Activated CD4-positive, alpha-beta T cell treated with anti-CD3 and anti-CD28 coated beads, Interleukin-10, Interleukin-2, amounts not matched to agents 100 ng/mL and 50 ng/mL, durations not matched to agents 16 hours and 8 hours (primary cell): ENCODE measurements at regions not wholly inside any gene's neighbourhood (a gene's known extent, or its start where the extent isn't known, plus 50 kb on each side); places are given as distances from the start of the nearest gene placed in this dataset.
"Not testable (repeated sequence)": the region's sequence is repeated elsewhere in the genome, so short reads cannot be mapped to it uniquely, and the experiment has no call there.

Source experiments
- DNase-seq: peaks from one replicate; pipeline ENCODE4 v3.0.0-alpha.2; 2020

DNA sequence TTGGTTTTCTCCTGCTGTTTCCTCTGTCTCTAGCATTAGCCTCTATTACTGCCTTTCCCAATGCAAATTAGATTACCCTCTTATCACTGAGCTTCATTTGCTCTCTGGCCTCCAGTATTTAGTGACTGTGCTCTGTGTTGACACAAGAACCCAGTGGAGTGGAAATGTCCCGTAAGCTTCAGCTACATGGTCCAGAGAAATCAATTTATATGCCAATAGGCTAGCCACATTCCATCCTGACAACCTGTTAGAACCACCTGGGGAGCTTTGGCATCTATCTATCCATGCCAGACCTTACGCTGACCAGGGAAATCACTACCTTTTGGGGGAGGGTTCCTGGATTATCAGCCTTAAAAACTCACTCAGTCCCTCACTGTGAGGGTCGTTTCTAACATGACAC, 459.6 kb downstream of the UTRN start:
- DNase-seq: no peak

DNA sequence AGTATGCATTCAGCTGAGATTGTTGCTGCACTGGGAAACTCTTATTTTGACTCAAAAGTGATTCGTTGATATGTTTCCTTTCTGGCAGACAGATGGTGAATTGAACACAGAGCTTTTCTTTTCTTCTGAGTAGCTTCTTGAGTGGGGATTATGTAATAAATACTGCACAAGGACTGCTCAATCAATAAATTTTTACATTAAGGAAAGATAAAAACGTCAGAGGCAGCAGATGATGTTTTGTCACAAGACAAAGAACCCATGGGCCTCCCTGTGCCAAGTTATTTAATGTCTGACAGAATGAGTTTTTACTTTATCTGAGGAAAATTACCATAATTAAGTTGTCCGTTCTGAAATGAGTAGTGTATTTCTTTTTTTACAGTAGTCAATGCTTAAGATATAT, 460.3 kb downstream of the UTRN start:
- DNase-seq: no peak

DNA sequence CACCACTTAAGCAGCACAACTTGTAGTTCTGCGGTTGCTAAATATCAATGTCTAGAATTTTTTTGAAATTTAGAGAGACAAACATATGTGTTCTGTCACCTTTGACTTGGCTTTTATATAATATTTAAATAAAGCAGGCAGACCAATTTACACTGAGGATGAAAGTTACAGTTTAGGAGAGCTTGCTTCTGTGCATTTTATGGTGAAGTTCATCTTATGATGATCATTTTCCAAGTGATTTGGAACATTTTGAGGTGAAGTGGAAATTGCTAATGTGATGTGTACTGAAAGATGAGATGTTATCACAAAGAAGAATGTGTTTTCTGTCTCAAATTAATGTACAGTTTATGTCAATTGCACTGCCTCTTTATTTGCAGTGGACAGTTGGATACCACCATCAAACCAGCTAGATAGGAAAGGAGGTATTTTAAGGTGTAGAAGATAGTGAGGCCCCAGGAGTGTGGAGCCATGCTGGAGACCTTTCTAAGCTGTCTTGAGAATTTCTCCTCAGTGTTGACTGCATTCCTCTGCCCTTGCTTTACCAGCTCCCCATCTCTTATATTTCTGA, 461.9 kb downstream of the UTRN start:
- DNase-seq: no peak

DNA sequence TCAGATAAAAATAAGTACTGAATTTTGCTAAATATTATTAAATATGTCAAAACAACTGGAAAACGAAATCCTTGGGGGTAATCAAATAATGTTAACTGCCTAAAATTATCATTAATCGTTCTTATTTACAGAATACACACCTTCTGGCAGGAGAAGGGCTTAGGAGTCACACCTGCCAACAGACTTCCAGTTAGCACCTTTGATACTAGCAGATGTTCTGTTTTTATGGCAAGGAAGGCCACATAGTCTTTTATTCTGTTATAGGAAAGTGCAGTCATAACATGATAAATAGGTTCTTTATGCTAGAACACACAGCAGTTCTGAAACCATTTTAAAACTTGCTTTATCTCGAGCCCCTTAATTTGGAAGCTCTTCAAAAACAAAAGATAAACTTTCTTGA, 464.1 kb downstream of the UTRN start:
- DNase-seq: no peak

DNA sequence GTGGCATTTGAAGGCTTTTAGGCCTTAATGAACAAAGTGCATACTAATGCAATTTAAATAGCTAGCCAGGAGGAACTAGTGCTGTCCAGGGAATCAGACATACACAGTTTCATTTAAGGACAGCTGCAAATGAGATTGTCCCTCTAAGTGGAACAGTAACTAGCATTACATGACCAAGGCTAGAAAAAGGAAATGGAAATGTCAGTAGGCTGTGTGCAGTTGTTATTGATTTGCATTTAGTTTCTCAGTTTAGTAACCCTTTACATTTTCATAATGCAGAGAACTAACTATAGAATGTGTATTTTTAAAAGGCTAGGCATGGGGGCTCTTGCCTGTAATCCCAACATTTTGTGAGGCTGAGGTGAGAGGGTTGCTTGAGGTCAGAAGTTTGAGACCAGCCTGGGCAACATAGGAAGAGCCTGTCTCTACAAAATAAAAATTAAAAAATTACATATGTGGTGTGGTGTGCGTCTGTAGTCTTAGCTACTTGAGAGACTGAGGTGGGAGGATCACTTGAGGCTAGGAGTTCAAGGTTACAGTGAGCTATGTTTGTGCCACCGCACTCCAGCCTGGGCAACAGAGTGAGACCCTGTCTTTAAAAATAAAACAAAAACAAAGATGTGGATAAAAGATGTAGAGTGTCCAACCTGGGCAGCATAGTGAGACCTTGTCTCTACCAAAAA, 468.0 kb downstream of the UTRN start:
- no peak for DNase-seq

DNA sequence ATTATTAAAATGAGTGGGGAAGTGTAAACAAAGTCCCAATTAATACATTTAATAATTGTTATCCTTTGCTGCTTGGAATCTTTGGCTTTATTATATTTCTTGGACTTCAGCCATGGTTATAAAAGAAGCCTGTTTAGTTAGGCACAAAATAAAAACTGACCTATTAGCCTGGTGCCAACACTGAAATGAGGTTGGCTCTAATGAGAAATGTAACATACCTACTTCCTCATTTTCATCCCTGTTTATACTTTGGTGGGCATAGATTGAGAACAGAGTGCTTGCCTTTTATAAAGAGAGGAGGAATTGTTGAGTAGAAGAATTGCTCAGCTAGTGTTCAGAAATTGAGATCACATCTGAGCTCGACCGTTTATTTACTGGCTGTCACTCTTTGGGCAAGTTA, 471.3 kb downstream of the UTRN start:
- DNase-seq: no peak

DNA sequence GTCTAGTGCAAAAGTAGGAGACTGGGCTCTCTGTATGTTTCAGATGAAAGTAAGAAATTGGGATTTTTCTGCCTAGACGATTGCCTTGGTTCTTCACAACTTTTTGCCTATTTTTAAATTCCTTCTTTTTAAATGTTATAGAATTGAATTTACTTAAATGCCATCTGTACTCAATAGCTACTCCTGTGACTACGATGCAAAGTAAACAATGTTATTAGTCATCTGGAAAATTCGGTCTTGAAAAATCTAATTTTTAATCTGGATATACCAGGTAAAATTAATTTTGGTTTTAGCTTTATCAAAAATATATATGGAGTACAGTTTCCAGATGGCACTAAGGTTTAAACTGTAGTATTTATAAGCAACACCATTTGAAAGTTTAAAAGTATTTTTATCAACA, 472.2 kb downstream of the UTRN start:
- DNase-seq: no peak

DNA sequence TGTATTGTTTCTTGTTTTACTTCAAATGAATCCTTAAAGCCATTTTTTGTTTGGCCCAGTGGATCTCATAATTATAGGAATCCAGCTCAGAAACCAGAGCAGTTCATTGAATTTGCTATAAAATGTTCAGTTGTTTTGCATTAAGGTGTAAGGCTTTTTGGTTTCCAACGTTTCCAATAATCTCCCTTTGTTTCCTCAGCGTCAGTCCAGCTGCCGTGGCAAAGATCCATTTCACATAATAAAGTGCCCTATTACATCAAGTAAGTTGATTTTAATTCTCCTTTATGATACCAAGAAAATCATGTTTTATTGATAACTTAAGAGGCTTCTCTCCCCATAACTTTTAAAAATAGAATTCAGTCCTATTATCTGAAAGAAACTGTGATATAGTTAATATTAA, 472.6 kb downstream of the UTRN start:
- no peak for DNase-seq

DNA sequence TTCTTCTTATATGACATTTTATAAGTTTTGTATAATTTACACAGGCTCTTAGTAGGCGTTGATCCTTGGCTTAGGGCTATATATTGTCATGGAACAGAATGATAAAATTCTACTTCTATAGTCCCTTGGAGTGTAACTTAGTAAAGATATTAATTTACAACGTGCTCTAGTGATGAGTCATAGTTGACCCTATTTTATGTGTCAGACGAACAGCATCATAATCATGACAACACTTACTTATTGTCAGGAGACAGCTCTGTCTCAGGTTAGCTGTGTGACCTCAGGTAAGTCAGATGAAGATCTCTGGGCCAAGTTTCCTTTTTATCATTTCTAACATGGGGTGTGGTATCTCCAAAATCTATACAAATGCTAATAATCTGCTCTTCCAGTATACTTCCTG, 473.5 kb downstream of the UTRN start:
- DNase-seq: peak; percentile 33

DNA sequence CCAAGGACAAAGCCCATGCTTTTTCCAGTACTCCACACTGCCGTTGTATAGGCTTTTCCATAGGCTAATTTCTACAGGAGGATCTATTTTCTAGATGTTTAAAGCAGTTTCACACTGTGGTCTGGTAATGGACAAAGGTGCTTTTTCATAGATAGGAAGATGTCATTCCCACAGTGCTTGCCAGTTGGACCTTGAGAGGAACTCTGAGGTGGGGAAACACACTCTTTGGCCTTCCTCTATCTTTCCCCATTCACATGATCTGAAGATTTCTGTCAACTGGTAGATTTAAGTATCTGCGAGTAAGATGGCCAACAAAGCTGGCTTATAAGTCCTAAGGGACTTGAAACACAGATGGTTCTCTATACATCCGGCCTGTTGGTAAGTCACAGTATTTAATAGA, 477.3 kb downstream of the UTRN start:
- DNase-seq: no peak

DNA sequence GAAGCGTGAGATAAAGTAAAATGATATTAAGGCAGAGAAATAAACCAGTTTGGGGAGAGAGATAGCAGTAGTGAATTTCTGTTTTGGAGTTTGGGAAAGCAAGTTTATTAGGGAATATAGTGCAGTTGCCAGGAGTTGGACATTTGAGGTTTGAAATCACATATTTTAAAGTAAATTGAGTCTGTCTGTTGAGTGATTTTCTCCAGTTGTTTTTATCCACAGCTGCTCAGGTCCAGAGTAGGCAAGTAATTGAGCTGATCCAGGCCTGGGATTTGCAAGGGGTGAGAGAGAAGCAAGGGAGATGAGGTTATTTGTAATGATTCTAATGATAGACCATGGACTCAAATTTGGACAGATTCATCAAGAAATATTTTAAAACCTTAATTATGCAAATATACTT, 481.9 kb downstream of the UTRN start:
- no peak for DNase-seq

DNA sequence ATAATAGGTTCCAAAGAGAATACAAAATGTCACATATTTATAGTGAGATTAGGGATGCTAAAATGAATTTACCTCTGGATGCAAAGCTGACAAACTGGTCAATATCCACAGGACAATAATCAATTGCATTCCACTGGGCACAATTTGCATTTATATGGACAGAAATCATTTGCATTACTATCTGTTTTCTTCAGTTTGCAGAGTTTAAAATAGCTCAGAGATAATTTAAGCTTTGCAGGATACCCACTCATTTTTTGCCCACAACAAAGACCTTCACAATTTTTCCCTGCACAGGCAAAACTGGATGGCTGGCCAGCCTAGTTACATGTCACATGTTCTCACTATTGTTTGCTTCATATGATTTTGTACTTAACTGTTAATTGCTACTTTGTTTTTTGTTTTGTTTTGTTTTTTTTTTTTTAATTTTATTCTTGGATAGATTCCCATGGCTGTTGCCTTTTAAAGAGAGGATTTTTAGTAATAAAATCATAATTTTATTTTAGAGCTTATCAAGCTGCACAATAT, 483.5 kb downstream of the UTRN start:
- no peak for DNase-seq

DNA sequence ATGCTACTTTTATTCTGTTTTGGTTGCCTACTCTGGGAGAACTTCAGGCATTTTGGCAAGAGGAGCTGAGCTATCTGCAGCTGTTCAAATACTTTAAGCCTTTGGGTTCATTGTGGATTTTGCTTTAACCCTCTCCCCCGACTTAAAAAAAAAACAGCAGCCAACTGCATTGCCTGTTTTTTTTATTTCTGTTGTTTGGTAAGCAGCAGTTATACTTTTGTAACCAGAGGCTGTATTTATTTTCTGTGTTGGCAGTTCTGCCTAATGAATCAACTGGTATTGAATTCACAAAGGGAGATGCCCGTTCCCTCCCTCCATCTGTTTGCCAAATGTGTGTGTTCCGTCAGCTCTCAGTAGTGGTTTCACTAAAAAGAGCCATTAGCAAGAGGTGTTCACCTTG, 484.0 kb downstream of the UTRN start:
- DNase-seq: no peak

DNA sequence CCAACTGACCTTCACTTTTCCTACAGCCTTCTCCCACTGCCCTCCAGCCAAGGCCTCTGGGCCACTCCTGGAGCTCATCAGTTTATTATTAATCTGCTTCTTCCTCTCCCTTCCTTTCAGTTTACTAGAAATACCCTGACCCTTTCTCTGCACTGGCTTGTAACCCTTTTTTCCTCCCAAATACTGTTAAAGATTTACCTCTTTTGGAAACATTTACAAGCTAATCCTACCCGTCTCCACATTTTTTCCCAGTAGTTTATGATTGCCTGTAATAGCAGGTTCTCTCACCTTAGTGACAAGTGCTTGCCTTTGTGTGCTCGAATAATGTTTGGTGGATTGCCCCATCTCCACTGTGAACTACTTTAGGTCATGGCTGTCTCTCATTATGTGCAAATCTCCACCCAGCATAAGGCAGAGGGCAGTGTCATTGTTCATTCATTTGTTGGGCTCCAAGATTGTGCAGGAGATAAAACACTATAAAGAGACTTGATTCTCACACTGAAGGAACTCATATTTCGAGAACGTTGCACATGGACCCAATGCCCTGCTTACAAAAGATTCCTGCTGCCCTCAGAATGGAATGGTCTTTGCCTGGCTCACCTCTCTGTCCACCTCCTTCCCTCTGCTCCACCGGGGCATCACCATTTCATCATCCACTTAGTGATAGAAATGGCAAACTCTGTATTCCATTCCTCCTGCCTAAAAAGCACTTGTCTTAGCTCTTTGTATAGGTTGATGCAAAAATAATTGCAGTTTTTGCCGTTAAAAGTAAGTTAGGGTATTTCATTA, 491.1 kb downstream of the UTRN start:
- DNase-seq: no peak

DNA sequence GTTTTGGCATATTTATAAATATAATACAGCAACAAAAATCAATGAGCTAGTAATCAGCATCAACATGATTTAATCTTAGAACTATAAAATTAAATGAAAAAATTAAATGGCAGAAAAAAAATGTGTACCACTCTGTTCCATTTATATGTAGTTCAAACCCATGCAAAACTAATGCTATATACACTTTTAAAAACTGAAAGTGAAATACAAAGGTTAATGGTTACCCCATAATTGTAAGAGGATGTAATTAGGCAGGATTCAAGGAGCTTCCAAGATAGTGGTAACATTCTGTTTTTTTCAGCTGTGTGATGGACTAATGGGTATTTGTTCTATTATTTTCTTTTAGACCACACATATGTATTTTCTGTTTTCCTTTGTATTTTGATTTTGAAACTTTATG, 492.1 kb downstream of the UTRN start:
- no peak for DNase-seq

DNA sequence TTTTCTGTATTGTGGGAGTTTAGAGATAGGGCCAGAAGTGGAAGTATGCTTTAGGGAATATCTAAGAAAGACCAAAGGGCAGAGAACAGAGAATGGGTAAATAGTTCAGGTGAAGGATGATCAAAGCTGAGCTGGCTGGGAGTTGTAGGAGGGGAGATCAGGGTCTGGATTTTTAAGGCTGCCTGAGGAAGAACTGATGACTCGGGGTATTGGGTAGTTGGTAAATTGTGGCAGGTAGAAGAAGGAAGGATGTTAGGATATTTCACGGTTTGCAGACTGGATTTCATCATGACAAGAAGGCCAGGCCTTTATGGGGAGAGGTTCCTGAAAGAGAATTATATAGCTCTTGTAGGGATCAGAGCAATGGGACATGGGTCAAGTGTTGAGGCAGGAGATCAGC, 492.9 kb downstream of the UTRN start:
- no peak for DNase-seq

DNA sequence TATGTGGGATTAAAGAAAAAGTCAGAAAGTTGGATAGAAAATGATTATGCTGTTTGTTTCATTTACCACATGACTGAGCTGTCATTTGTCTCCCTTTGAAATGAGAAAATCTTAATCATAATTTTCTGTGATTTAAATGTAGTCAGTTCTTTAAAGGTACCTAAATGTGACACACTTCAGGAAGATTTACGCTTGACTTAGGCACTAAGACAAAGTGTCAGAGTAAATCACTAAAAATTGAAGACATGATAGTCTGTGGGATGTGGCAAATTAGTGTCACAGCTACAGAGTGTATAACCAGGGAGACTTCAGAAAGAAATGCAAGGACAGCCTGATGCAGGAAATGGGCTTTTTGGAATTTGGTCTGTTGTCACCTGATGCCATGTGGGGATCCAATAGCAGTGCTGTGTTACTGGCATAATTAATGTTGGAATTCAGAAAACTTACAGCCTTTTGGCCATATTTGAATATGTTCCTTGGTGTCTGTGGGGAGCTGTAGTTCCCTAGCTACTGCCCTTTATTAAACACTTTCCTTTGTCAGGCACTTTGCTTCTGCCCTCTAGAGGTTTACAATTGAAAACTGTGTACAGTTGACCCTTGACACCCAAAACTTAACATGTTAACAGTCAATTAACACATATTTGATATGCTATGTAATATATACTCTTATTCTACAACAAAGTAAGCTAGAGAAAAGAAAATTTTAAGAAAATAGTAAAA, 493.8 kb downstream of the UTRN start:
- DNase-seq: no peak

DNA sequence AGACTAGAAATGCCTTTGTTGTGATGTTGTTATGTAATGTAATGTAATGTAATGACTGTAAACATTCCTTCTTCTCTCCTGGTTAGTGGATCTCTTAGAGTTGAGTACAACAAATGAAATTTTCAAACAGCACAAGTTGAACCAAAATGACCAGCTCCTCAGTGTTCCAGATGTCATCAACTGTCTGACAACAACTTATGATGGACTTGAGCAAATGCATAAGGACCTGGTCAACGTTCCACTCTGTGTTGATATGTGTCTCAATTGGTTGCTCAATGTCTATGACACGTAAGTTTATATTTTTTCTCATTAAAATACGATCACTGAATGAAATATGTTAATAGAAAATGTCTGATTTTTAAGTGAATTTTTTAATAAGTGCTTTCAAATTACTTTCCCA, 496.7 kb downstream of the UTRN start:
- DNase-seq: no peak

DNA sequence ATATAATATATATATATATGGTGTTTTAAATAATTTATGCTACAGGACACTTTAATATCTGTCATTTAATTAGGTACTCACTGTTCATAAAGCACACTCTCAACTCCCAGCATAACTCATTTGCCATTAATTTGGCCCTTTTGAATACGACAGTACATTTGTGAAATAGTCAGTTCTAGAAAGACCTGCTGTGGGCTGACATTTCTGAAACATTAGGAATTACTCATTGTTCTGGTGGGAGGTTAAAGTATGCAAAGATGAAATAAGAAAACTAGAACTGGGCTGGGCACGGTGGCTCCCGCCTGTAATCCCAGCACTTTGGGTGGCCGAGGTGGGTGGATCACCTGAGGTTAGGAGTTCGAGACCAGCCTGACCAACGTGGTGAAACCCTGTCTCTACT, 497.5 kb downstream of the UTRN start:
- DNase-seq: peak; percentile 13

DNA sequence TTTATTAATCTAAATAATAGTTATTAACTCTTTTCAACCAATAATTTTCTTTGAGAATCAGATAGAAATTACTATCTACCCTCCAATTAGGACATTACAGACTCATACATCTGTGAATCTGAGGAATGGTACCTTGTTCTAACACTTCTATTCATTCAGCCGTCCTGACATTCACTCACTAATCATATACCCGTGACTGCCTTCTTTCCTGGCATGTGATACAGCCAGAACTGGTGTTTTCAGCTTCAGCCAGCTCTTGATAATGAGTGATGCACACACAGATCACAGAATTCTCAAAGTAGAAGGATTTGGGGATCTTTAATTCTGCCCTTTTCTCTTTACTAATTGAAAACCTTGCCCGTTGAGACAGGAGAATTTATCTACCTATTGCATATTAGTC, 499.9 kb downstream of the UTRN start:
- no peak for DNase-seq

DNA sequence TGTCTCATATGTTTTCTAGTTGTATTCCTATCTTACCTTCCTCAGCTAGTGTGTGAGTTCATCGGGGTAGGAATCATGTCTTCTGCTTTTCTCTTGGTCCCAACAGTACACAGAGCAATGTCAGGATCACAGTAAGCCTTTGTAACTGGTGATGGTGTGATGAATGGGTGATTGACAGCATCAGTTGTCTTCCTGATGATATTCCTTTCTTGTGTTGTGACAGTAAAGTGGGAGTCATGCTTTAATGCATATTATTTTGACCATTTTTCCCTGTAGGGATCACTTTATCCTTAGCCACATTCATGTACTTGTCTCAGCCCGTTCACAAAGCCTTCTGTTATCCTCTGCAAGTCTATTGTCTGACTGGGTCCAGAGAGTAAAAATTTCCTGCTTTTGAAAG, 501.7 kb downstream of the UTRN start:
- no peak for DNase-seq

DNA sequence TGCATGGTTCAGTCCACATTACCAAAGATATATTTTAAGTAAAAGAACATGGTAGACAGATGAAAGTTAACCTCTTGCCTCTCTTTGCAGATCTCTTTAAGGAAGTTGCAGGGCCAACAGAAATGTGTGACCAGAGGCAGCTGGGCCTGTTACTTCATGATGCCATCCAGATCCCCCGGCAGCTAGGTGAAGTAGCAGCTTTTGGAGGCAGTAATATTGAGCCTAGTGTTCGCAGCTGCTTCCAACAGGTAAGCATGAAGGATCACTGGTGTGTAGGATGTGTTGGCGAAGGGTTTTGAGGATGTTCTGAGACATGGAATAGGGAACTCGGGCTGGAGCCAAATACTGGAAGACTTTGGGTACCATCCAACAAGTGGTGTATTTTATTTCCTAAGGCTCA, 508.6 kb downstream of the UTRN start:
- DNase-seq: no peak

DNA sequence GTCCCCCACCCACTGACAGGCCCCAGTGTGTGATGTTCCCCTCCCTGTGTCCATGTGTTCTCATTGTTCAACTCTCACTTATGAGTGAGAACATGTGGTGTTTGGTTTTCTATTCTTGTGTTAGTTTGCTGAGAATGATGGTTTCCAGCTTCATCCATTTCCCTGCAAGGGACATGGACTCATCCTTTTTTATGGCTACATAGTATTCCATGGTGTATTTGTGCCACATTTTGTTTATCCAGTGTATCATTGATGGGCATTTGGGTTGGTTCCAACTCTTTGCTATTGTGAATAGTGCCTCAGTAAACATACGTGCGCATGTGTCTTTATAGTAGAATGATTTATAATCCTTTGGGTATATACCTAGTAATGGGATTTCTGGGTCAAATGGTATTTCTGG, 509.9 kb downstream of the UTRN start:
- DNase-seq: not testable (repeated sequence)

DNA sequence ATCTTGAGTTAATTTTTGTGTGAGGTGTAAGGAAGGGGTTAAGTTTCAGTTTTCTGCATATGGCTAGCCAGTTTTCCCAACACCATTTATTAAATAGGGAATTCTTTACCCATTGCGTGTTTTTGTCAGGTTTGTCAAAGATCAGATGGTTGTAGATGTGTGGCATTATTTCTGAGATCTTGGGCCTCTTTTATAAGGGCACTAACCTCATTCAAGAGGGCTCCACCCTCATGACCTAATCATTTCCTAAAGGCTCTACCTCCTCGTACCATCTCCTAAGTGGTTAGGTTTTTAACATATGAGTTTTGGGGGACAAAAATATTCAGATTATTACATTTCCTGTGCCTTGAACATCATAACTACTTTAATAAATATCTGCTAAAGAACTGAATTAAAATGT, 510.9 kb downstream of the UTRN start:
- no peak for DNase-seq
